Breast epithelium (tissue), 3 donors: ENCODE measurements at regions not wholly inside any gene's neighbourhood (a gene's known extent, or its start where the extent isn't known, plus 50 kb on each side); places are given as distances from the start of the nearest gene placed in this dataset.

Experiments used
- POLR2A ChIP-seq: fragments of 450-650 bp; IDR thresholded peaks from one replicate; pipeline ENCODE4 v1.6.1; 2016; ENCODE audit warnings: antibody characterized with exemption, mild to moderate bottlenecking, moderate library complexity
- POLR2AphosphoS5 ChIP-seq, 3 donors: sonication (generic); formaldehyde crosslinking; IDR thresholded peaks; one replicate each; pipeline ENCODE4 v1.6.1; 2017; ENCODE audit warnings: antibody characterized with exemption in 3 of 3
- TF ChIP-seq, protein P1 (sequence below), 3 donors: fragments of 450-650 bp; IDR thresholded peaks; one replicate each; pipeline ENCODE4 v1.5.1; 2016 to 2017; ENCODE audit warnings: antibody characterized with exemption in 3 of 3, mild to moderate bottlenecking in 3 of 3, moderate library complexity in 3 of 3

- TF ChIP-seq, protein P1, sequence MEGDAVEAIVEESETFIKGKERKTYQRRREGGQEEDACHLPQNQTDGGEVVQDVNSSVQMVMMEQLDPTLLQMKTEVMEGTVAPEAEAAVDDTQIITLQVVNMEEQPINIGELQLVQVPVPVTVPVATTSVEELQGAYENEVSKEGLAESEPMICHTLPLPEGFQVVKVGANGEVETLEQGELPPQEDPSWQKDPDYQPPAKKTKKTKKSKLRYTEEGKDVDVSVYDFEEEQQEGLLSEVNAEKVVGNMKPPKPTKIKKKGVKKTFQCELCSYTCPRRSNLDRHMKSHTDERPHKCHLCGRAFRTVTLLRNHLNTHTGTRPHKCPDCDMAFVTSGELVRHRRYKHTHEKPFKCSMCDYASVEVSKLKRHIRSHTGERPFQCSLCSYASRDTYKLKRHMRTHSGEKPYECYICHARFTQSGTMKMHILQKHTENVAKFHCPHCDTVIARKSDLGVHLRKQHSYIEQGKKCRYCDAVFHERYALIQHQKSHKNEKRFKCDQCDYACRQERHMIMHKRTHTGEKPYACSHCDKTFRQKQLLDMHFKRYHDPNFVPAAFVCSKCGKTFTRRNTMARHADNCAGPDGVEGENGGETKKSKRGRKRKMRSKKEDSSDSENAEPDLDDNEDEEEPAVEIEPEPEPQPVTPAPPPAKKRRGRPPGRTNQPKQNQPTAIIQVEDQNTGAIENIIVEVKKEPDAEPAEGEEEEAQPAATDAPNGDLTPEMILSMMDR (IDR thresholded peaks at IDR 0.05) = no peak
- TF ChIP-seq POLR2A (no peak), POLR2AphosphoS5 (IDR thresholded peaks at IDR 0.05) (no peak)
These were observed 114.8 kb upstream of the PRICKLE1 start for GRCh38 chr12:42704340-42704739.
